HL-60/S4 treated with phorbol 12-myristate 13-acetate at 8.2 ng/mL for 4 days and 3 days (cell line): ENCODE measurements at regions not wholly inside any gene's neighbourhood (a gene's known extent, or its start where the extent isn't known, plus 50 kb on each side); places are given as distances from the start of the nearest gene placed in this dataset.
"Not testable (repeated sequence)": the region's sequence is repeated elsewhere in the genome, so short reads cannot be mapped to it uniquely, and the experiment has no call there.

Source experiments
- in situ Hi-C: fragments of 300-500 bp; cut with MboI; formaldehyde crosslinking; loops from 2 replicates; pipeline ENCODE4 v1.15.0; 2022; ENCODE audit warnings: low sequenced_read_pairs

GRCh38 chr9:87193925-87194868 lies 246.9 kb upstream of the GAS1 start:
- in situ Hi-C loops: no loop called here

- in situ Hi-C loops: no loop called here
Measured at GRCh38 chr9:87195306-87195705, 248.0 kb upstream of the GAS1 start.

GRCh38 chr9:87197349-87198130 lies 250.2 kb upstream of the GAS1 start:
- in situ Hi-C loops: no loop called here

GRCh38 chr9:87198716-87199115 lies 251.4 kb upstream of the GAS1 start:
- in situ Hi-C loops: no loop called here

GRCh38 chr9:87199278-87199677 lies 252.0 kb upstream of the GAS1 start:
- in situ Hi-C loops: no loop called here

GRCh38 chr9:87199782-87200181 lies 252.5 kb upstream of the GAS1 start:
- in situ Hi-C loops: no loop called here

GRCh38 chr9:87201351-87201751 lies 254.0 kb upstream of the GAS1 start:
- in situ Hi-C loops: no loop called here

GRCh38 chr9:87206064-87206661 lies 258.9 kb upstream of the GAS1 start:
- in situ Hi-C loops: no loop called here

- in situ Hi-C loops: not testable (repeated sequence)
Measured at GRCh38 chr9:87210658-87211057, 263.4 kb upstream of the GAS1 start.

- in situ Hi-C loops: no loop called here
Measured at GRCh38 chr9:87211669-87212068, 264.4 kb upstream of the GAS1 start.

GRCh38 chr9:87212605-87213021 lies 265.3 kb upstream of the GAS1 start:
- in situ Hi-C loops: no loop called here

GRCh38 chr9:87213948-87214347 lies 266.6 kb upstream of the GAS1 start:
- in situ Hi-C loops: no loop called here

GRCh38 chr9:87214991-87215390 lies 267.7 kb upstream of the GAS1 start:
- in situ Hi-C loops: no loop called here

GRCh38 chr9:87216036-87216435 lies 268.7 kb upstream of the GAS1 start:
- in situ Hi-C loops: no loop called here

GRCh38 chr9:87216897-87217455 lies 269.7 kb upstream of the GAS1 start:
- in situ Hi-C loops: no loop called here

- in situ Hi-C loops: no loop called here
Measured at GRCh38 chr9:87223392-87224246, 274.0 kb upstream of the DAPK1 start.

- in situ Hi-C loops: no loop called here
Measured at GRCh38 chr9:87226896-87227295, 270.8 kb upstream of the DAPK1 start.

GRCh38 chr9:87227456-87227855 lies 270.2 kb upstream of the DAPK1 start:
- in situ Hi-C loops: no loop called here

- in situ Hi-C loops: no loop called here
Measured at GRCh38 chr9:87229108-87229507, 268.6 kb upstream of the DAPK1 start.

GRCh38 chr9:87233431-87233830 lies 264.2 kb upstream of the DAPK1 start:
- in situ Hi-C loops: no loop called here
